ENCODE measurements at regions not wholly inside any gene's neighbourhood (a gene's known extent, or its start where the extent isn't known, plus 50 kb on each side); places are given as distances from the start of the nearest gene placed in this dataset.

DNA sequence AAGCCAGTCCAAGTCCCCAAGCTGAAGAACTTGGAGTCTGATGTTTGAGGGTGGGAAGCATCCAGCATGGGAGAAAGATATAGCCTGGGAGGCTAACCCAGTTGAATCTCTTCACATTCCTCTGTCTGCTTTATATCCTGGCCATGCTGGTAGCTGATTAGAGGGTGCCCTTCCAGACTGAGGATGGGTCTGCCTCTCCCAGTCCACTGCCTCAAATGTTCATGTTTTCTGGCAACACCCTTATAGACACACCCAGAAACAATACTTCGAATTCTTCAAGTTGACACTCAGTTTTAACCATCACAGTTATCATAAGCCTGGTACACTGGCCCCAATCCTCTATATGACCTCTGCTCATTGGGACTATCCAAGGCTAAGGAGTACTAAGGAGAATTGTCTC lies 124.1 kb upstream of the WDR1 start:
- intact Hi-C loops (cut with micrococcal nuclease; ENCODE audit: unreplicated experiment), result no loop called here
- WGBS (ENCODE audit: low lambda C conversion rate), result 0% methylated on average over 1 of the region's 1 CpG
- ATAC-seq (no peak), DNase-seq (ENCODE audit: low spot score) (no peak), FAIRE-seq (no peak)
- no peak overlapping the region for H3K27ac ChIP-seq (ENCODE audit: extremely low read length, insufficient read depth, low read length)
- peaks cover 0 to 11% of the 10 kb centered on the region in 2 experiments; a peak in 3 of 5 replicates for H3K27me3 ChIP-seq (ENCODE audit: control insufficient read depth in 1 of 2, insufficient read depth in 2 of 2, low read length in 2 of 2)
- no peaks in the 10 kb centered on the region for H3K79me2 ChIP-seq (ENCODE audit: insufficient read depth, low read length)
- no peak overlapping the region for H3K4me3 ChIP-seq (replicated peaks in 1 of 3; ENCODE audit: insufficient read depth in 1 of 3, low read depth in 2 of 3, low read length in 3 of 3)
- no TSS peak for BruUV-seq (replicated peaks)
- H3K4me1 ChIP-seq (ENCODE audit: insufficient read depth, low read length), result no peaks in the 10 kb centered on the region
- no peak for TF ChIP-seq SALL1 (CRISPR knock-in tag; IDR thresholded peaks at IDR 0.05)
- TF ChIP-seq PTBP1 (IDR thresholded peaks at IDR 0.05; ENCODE audit: low read depth, low read length, poor library complexity, severe bottlenecking), result no peak
- TF ChIP-seq CCDC6 (CRISPR knock-in tag; IDR thresholded peaks at IDR 0.05), result no peak
- no peak for TF ChIP-seq MXI1 (IDR thresholded peaks at IDR 0.05; ENCODE audit: borderline replicate concordance, low read depth, low read length)
- no peak for TF ChIP-seq ZNF607 (CRISPR knock-in tag; IDR thresholded peaks at IDR 0.05; ENCODE audit: borderline replicate concordance)
- no peak for TF ChIP-seq CBFB (CRISPR knock-in tag; IDR thresholded peaks at IDR 0.05)
- TF ChIP-seq ZNF749 (CRISPR knock-in tag; IDR thresholded peaks at IDR 0.05; ENCODE audit: borderline replicate concordance), result no peak
- TF ChIP-seq, protein P1, sequence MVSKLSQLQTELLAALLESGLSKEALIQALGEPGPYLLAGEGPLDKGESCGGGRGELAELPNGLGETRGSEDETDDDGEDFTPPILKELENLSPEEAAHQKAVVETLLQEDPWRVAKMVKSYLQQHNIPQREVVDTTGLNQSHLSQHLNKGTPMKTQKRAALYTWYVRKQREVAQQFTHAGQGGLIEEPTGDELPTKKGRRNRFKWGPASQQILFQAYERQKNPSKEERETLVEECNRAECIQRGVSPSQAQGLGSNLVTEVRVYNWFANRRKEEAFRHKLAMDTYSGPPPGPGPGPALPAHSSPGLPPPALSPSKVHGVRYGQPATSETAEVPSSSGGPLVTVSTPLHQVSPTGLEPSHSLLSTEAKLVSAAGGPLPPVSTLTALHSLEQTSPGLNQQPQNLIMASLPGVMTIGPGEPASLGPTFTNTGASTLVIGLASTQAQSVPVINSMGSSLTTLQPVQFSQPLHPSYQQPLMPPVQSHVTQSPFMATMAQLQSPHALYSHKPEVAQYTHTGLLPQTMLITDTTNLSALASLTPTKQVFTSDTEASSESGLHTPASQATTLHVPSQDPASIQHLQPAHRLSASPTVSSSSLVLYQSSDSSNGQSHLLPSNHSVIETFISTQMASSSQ (IDR thresholded peaks at IDR 0.05; ENCODE audit: low read depth), result no peak
- TF ChIP-seq, protein P1 (CRISPR knock-in tag; IDR thresholded peaks at IDR 0.05; ENCODE audit: borderline replicate concordance), result no peak
- no peak for TF ChIP-seq CHD4 (IDR thresholded peaks at IDR 0.05; ENCODE audit: borderline replicate concordance, low read length)
- TF ChIP-seq, protein P2, sequence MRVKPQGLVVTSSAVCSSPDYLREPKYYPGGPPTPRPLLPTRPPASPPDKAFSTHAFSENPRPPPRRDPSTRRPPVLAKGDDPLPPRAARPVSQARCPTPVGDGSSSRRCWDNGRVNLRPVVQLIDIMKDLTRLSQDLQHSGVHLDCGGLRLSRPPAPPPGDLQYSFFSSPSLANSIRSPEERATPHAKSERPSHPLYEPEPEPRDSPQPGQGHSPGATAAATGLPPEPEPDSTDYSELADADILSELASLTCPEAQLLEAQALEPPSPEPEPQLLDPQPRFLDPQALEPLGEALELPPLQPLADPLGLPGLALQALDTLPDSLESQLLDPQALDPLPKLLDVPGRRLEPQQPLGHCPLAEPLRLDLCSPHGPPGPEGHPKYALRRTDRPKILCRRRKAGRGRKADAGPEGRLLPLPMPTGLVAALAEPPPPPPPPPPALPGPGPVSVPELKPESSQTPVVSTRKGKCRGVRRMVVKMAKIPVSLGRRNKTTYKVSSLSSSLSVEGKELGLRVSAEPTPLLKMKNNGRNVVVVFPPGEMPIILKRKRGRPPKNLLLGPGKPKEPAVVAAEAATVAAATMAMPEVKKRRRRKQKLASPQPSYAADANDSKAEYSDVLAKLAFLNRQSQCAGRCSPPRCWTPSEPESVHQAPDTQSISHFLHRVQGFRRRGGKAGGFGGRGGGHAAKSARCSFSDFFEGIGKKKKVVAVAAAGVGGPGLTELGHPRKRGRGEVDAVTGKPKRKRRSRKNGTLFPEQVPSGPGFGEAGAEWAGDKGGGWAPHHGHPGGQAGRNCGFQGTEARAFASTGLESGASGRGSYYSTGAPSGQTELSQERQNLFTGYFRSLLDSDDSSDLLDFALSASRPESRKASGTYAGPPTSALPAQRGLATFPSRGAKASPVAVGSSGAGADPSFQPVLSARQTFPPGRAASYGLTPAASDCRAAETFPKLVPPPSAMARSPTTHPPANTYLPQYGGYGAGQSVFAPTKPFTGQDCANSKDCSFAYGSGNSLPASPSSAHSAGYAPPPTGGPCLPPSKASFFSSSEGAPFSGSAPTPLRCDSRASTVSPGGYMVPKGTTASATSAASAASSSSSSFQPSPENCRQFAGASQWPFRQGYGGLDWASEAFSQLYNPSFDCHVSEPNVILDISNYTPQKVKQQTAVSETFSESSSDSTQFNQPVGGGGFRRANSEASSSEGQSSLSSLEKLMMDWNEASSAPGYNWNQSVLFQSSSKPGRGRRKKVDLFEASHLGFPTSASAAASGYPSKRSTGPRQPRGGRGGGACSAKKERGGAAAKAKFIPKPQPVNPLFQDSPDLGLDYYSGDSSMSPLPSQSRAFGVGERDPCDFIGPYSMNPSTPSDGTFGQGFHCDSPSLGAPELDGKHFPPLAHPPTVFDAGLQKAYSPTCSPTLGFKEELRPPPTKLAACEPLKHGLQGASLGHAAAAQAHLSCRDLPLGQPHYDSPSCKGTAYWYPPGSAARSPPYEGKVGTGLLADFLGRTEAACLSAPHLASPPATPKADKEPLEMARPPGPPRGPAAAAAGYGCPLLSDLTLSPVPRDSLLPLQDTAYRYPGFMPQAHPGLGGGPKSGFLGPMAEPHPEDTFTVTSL (CRISPR knock-in tag; IDR thresholded peaks at IDR 0.05; ENCODE audit: borderline replicate concordance), result no peak
- no peak for TF ChIP-seq HES4 (CRISPR knock-in tag; IDR thresholded peaks at IDR 0.05; ENCODE audit: borderline replicate concordance)
- ChIA-PET CTCF (ENCODE audit: low intra/inter-chr PET ratio, low total read pairs) (no interaction called here), POLR2A (no interaction called here)
- no peaks in the 10 kb centered on the region for H4K20me1 ChIP-seq (ENCODE audit: insufficient read depth, low read length)
- in situ Hi-C loops (cut with HindIII; ENCODE audit: extremely low pct_ligation_motif_present, low pct_unique_long_range_greater_than_20kb), result no loop called here
- no peaks in the 10 kb centered on the region for H3K36me3 ChIP-seq (replicated peaks in 1 of 2; ENCODE audit: control insufficient read depth in 1 of 2, insufficient read depth in 2 of 2, low read length in 2 of 2)
- no peak overlapping the region for H2AFZ ChIP-seq (ENCODE audit: low read length)
- H3K9ac ChIP-seq (ENCODE audit: insufficient read depth, low read depth, low read length), result no peak overlapping the region
- no peaks in the 10 kb centered on the region for H3K9me3 ChIP-seq (ENCODE audit: low read length)
- no peak overlapping the region for H3K4me2 ChIP-seq (ENCODE audit: low read depth, low read length)
